Neuronal stem cell (in vitro differentiated cells): ENCODE measurements at regions not wholly inside any gene's neighbourhood (a gene's known extent, or its start where the extent isn't known, plus 50 kb on each side); places are given as distances from the start of the nearest gene placed in this dataset.

Source experiments
- DNase-seq: peaks from one replicate; pipeline ENCODE4 v3.0.0-alpha.2; 2013; ENCODE audit warnings: low spot score
- H2AFZ ChIP-seq: one replicate; pipeline ENCODE4 v1.6.1; 2013; ENCODE audit warnings: mild to moderate bottlenecking, low read length, inconsistent platforms
- H2AK5ac ChIP-seq: 2 replicates; pipeline ENCODE4 v1.6.1; 2013; ENCODE audit warnings: low read depth, mild to moderate bottlenecking, inconsistent platforms, low read length, moderate library complexity, mixed read lengths
- H2BK120ac ChIP-seq: 2 replicates; pipeline ENCODE4 v1.6.1; 2013; ENCODE audit warnings: low read depth, mild to moderate bottlenecking, inconsistent platforms, low read length, moderate library complexity, mixed read lengths
- H2BK12ac ChIP-seq: one replicate; pipeline ENCODE4 v1.6.1; 2013; ENCODE audit warnings: low read length, inconsistent platforms
- H2BK15ac ChIP-seq: 2 replicates; pipeline ENCODE4 v1.6.1; 2013; ENCODE audit warnings: mild to moderate bottlenecking, low read length, inconsistent platforms, mixed read lengths
- H2BK5ac ChIP-seq: one replicate; pipeline ENCODE4 v1.6.1; 2013; ENCODE audit warnings: inconsistent platforms, mild to moderate bottlenecking, low read length, moderate library complexity
- H3K14ac ChIP-seq: one replicate; pipeline ENCODE4 v1.6.1; 2013; ENCODE audit warnings: low read length, inconsistent platforms
- H3K18ac ChIP-seq: 2 replicates; pipeline ENCODE4 v1.6.1; 2013; ENCODE audit warnings: low read length, inconsistent platforms
- H3K23ac ChIP-seq: 2 replicates; pipeline ENCODE4 v1.6.1; 2013; ENCODE audit warnings: low read depth, mild to moderate bottlenecking, mixed read lengths, low read length, inconsistent platforms; ENCODE audit not compliant: poor library complexity
- H3K27ac ChIP-seq: replicated peaks from 3 replicates; pipeline ENCODE4 v1.5.1; 2013; ENCODE audit warnings: low read length, inconsistent platforms
- H3K27me3 ChIP-seq, 3 experiments: 2 replicates each; pipeline ENCODE4 v1.6.1; 2013; ENCODE audit warnings: low read length in 3 of 3, mild to moderate bottlenecking in 2 of 3, inconsistent platforms in 1 of 3, low read depth in 1 of 3, mixed read lengths in 1 of 3, moderate library complexity in 1 of 3; ENCODE audit not compliant: control insufficient read depth in 3 of 3, insufficient read depth in 3 of 3
- H3K36me3 ChIP-seq, 2 donors: replicated peaks in 1 of 2; 2 replicates each; pipeline ENCODE4 v1.6.1; 2013; ENCODE audit warnings: low read length in 2 of 2; ENCODE audit not compliant: control insufficient read depth in 2 of 2, insufficient read depth in 2 of 2
- H3K4ac ChIP-seq: 2 replicates; pipeline ENCODE4 v1.6.1; 2013; ENCODE audit warnings: inconsistent platforms, mild to moderate bottlenecking, low read length, moderate library complexity
- H3K4me1 ChIP-seq, 2 donors: 1 replicate in 1 of 2; 2 replicates in 1 of 2; pipeline ENCODE4 v1.6.1; 2013; ENCODE audit warnings: low read length in 2 of 2, low read depth in 1 of 2; ENCODE audit not compliant: control insufficient read depth in 2 of 2, insufficient read depth in 1 of 2
- H3K4me2 ChIP-seq: one replicate; pipeline ENCODE4 v1.6.1; 2013; ENCODE audit warnings: mild to moderate bottlenecking, low read length, inconsistent platforms; ENCODE audit not compliant: insufficient read depth, poor library complexity, severe bottlenecking
- H3K4me3 ChIP-seq, 2 donors: 2 replicates each; pipeline ENCODE4 v1.5.1; 2013; ENCODE audit warnings: low read length in 2 of 2, mild to moderate bottlenecking in 2 of 2, inconsistent platforms in 1 of 2, moderate library complexity in 1 of 2
- H3K79me1 ChIP-seq: one replicate; pipeline ENCODE4 v1.6.1; 2013; ENCODE audit warnings: low read depth, mild to moderate bottlenecking, inconsistent platforms, low read length, moderate library complexity
- H3K9ac ChIP-seq: one replicate; pipeline ENCODE4 v1.6.1; 2013; ENCODE audit warnings: mild to moderate bottlenecking, low read depth, low read length, inconsistent platforms; ENCODE audit not compliant: poor library complexity
- H3K9me3 ChIP-seq, 2 donors: replicated peaks in 1 of 2; 2 replicates each; pipeline versions ENCODE3 to v1.6.1; 2013; ENCODE audit warnings: low read length in 2 of 2, mild to moderate bottlenecking in 2 of 2, inconsistent platforms in 1 of 2, low read depth in 1 of 2, mixed read lengths in 1 of 2, moderate library complexity in 1 of 2; ENCODE audit not compliant: control insufficient read depth in 2 of 2, insufficient read depth in 1 of 2
- H4K8ac ChIP-seq: one replicate; pipeline ENCODE4 v1.6.1; 2013; ENCODE audit warnings: low read depth, mild to moderate bottlenecking, inconsistent platforms, low read length, moderate library complexity
- H4K91ac ChIP-seq: one replicate; pipeline ENCODE4 v1.6.1; 2013; ENCODE audit warnings: low read length, low read depth, mild to moderate bottlenecking, inconsistent platforms; ENCODE audit not compliant: poor library complexity
- WGBS, 2 donors: extraction: QIAGEN DNeasy Blood & Tissue Kit; methylation state at CpG; one replicate each; pipeline ENCODE4 v1.1.7; 2013; ENCODE audit warnings: missing lambda C conversion rate in 2 of 2, mixed read lengths in 1 of 2; ENCODE audit not compliant: insufficient read length in 2 of 2, insufficient replicate concordance in 1 of 2; ENCODE audit errors: extremely low coverage in 2 of 2; 5-methylcytosine and 5-hydroxymethylcytosine counted together

DNA sequence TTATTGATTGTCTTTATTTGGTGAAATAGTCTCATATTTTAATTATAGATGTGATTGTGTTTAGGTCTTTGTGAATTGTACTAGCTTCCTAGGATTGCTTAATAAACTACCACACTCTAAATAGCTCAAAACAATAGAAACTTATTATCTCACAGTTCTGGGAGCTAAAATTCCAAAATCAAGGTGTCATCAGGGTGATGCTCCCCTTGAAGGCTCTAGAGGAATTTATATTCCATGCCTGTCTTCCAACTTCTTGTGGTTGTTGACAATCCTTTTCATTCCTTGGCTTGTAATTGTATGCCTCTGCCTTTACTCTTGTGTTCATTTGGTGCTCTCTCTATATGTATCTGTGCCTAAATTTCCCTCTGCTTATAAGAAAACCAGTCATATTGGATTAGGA is 155.3 kb upstream of the AKR1E2 start:
- no peak overlapping the region for H3K9ac ChIP-seq
- no peaks in the 10 kb centered on the region for H3K27me3 ChIP-seq
- H3K4me3 ChIP-seq, result no peak overlapping the region
- H3K79me1 ChIP-seq, result no peaks in the 10 kb centered on the region
- peaks cover 4% of the 10 kb centered on the region in 2 donors for H3K4me1 ChIP-seq
- H2BK120ac ChIP-seq, result no peak overlapping the region
- H2BK12ac ChIP-seq, result no peak overlapping the region
- H2BK5ac ChIP-seq, result no peak overlapping the region
- H3K4ac ChIP-seq, result no peak overlapping the region
- H2BK15ac ChIP-seq, result no peak overlapping the region
- H3K36me3 ChIP-seq, result no peaks in the 10 kb centered on the region
- H3K4me2 ChIP-seq, result no peak overlapping the region
- H4K8ac ChIP-seq, result no peak overlapping the region
- no peak for DNase-seq
- H3K27ac ChIP-seq, result no peak overlapping the region
- no peak overlapping the region for H3K14ac ChIP-seq
- H3K23ac ChIP-seq, result no peak overlapping the region
- no peak overlapping the region for H3K18ac ChIP-seq
- H2AK5ac ChIP-seq, result no peak overlapping the region
- H2AFZ ChIP-seq, result no peak overlapping the region
- H4K91ac ChIP-seq, result no peak overlapping the region
- H3K9me3 ChIP-seq, result peaks cover 0 to 5% of the 10 kb centered on the region in 2 donors

DNA sequence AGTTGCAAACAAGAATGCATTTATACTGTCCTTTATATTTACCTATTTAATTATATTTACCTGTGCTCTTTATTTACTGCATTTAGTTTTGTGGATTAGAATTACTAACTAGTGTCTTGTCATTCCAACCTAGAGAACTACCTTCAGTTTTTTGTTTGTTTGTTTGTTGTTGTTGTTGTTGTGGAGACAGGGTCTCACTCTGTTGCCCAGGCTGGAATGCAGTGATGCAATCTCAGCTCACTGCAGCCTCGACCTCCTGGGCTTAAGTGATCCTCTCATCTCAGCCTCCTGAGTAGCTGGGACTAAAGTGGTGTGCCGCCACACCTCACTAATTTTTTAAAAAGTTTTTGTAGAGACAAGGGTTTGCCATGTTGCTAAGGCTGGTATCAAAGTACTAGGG is 156.4 kb upstream of the AKR1E2 start:
- H3K4me3 ChIP-seq, result no peak overlapping the region
- H3K18ac ChIP-seq, result no peak overlapping the region
- no peaks in the 10 kb centered on the region for H3K36me3 ChIP-seq
- no peak overlapping the region for H2BK12ac ChIP-seq
- peaks cover 0 to 5% of the 10 kb centered on the region in 2 donors for H3K9me3 ChIP-seq
- H4K8ac ChIP-seq, result no peak overlapping the region
- H3K23ac ChIP-seq, result no peak overlapping the region
- no peak overlapping the region for H2BK15ac ChIP-seq
- no peaks in the 10 kb centered on the region for H3K27me3 ChIP-seq
- no CpG with 5 or more reads among the region's 2 CpGs for WGBS, 2 donors
- no peak overlapping the region for H4K91ac ChIP-seq
- H2BK120ac ChIP-seq, result no peak overlapping the region
- H3K4me2 ChIP-seq, result no peak overlapping the region
- H3K4ac ChIP-seq, result no peak overlapping the region
- no peak overlapping the region for H2AK5ac ChIP-seq
- peaks cover 4% of the 10 kb centered on the region in 2 donors for H3K4me1 ChIP-seq
- H2BK5ac ChIP-seq, result no peak overlapping the region
- no peak for DNase-seq
- no peak overlapping the region for H3K27ac ChIP-seq
- H3K9ac ChIP-seq, result no peak overlapping the region
- H3K79me1 ChIP-seq, result no peaks in the 10 kb centered on the region
- H2AFZ ChIP-seq, result no peak overlapping the region
- H3K14ac ChIP-seq, result no peak overlapping the region

GRCh38 chr10:4663162-4663992 is 162.6 kb upstream of the AKR1E2 start:
- H3K79me1 ChIP-seq, result no peaks in the 10 kb centered on the region
- DNase-seq, result no peak
- no peak overlapping the region for H3K4me3 ChIP-seq
- no peak overlapping the region for H3K18ac ChIP-seq
- no peak overlapping the region for H3K14ac ChIP-seq
- no peak overlapping the region for H4K91ac ChIP-seq
- no peak overlapping the region for H3K23ac ChIP-seq
- no CpG with 5 or more reads among the region's 9 CpGs for WGBS, 2 donors
- no peak overlapping the region for H3K4me2 ChIP-seq
- H3K27ac ChIP-seq, result no peak overlapping the region
- H3K4ac ChIP-seq, result no peak overlapping the region
- no peak overlapping the region for H4K8ac ChIP-seq
- H2AFZ ChIP-seq, result peak overlapping the region; percentile 32
- H3K36me3 ChIP-seq, result no peaks in the 10 kb centered on the region
- H2AK5ac ChIP-seq, result no peak overlapping the region
- H3K9ac ChIP-seq, result no peak overlapping the region
- no peaks in the 10 kb centered on the region for H3K27me3 ChIP-seq
- H2BK12ac ChIP-seq, result no peak overlapping the region
- peaks cover 3 to 6% of the 10 kb centered on the region in 2 donors for H3K4me1 ChIP-seq
- H3K9me3 ChIP-seq, result no peaks in the 10 kb centered on the region
- no peak overlapping the region for H2BK15ac ChIP-seq
- no peak overlapping the region for H2BK120ac ChIP-seq
- H2BK5ac ChIP-seq, result no peak overlapping the region

- Histone ChIP-seq H3K14ac (no peak overlapping the region), H2BK15ac (no peak overlapping the region), H2AFZ (peak overlapping the region; percentile 32), H2BK12ac (no peak overlapping the region), H4K8ac (no peak overlapping the region), H3K18ac (no peak overlapping the region), H3K27me3 (no peaks in the 10 kb centered on the region), H3K27ac (no peak overlapping the region), H3K4me1 (peaks cover 3 to 6% of the 10 kb centered on the region in 2 donors), H3K36me3 (no peaks in the 10 kb centered on the region), H2AK5ac (no peak overlapping the region), H4K91ac (no peak overlapping the region), H2BK5ac (no peak overlapping the region), H3K9me3 (no peaks in the 10 kb centered on the region), H2BK120ac (no peak overlapping the region), H3K23ac (no peak overlapping the region), H3K4me2 (no peak overlapping the region), H3K9ac (no peak overlapping the region), H3K4ac (no peak overlapping the region), H3K4me3 (no peak overlapping the region), H3K79me1 (no peaks in the 10 kb centered on the region)
- no CpG with 5 or more reads among the region's 9 CpGs for WGBS, 2 donors
- DNase-seq, result no peak
Measured at GRCh38 chr10:4662576-4663161, 163.3 kb upstream of the AKR1E2 start.
